ENCODE measurements at regions not wholly inside any gene's neighbourhood (a gene's known extent, or its start where the extent isn't known, plus 50 kb on each side); places are given as distances from the start of the nearest gene placed in this dataset.

DNA sequence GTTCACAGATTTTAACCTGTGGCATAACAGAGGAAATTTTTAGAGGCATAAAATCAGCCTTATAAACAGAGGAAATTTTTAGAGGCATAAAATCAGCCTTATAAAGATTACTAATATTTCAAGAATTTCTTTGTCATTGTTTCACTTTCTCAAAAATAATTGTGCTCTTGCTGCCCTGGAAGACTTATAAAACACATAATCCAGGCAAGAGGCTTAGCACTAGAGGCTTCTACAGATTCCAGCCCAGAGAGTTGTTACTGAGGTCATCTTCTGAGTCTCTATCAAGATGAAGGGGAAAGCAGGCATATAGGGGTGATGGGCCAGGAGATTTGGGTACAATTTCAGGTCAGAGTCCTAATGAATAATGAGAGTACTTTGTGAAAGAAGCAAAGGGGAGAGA, 85.7 kb downstream of the RFPL4B start:
- no peak for TF ChIP-seq EP300 (IDR thresholded peaks at IDR 0.05)
- TF ChIP-seq, protein P1, sequence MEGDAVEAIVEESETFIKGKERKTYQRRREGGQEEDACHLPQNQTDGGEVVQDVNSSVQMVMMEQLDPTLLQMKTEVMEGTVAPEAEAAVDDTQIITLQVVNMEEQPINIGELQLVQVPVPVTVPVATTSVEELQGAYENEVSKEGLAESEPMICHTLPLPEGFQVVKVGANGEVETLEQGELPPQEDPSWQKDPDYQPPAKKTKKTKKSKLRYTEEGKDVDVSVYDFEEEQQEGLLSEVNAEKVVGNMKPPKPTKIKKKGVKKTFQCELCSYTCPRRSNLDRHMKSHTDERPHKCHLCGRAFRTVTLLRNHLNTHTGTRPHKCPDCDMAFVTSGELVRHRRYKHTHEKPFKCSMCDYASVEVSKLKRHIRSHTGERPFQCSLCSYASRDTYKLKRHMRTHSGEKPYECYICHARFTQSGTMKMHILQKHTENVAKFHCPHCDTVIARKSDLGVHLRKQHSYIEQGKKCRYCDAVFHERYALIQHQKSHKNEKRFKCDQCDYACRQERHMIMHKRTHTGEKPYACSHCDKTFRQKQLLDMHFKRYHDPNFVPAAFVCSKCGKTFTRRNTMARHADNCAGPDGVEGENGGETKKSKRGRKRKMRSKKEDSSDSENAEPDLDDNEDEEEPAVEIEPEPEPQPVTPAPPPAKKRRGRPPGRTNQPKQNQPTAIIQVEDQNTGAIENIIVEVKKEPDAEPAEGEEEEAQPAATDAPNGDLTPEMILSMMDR (IDR thresholded peaks at IDR 0.05) = no peak
- no peak for TF ChIP-seq POLR2A (IDR thresholded peaks at IDR 0.05)

Measured in ovary (tissue), 3 donors.